ENCODE measurements at regions not wholly inside any gene's neighbourhood (a gene's known extent, or its start where the extent isn't known, plus 50 kb on each side); places are given as distances from the start of the nearest gene placed in this dataset.

DNA sequence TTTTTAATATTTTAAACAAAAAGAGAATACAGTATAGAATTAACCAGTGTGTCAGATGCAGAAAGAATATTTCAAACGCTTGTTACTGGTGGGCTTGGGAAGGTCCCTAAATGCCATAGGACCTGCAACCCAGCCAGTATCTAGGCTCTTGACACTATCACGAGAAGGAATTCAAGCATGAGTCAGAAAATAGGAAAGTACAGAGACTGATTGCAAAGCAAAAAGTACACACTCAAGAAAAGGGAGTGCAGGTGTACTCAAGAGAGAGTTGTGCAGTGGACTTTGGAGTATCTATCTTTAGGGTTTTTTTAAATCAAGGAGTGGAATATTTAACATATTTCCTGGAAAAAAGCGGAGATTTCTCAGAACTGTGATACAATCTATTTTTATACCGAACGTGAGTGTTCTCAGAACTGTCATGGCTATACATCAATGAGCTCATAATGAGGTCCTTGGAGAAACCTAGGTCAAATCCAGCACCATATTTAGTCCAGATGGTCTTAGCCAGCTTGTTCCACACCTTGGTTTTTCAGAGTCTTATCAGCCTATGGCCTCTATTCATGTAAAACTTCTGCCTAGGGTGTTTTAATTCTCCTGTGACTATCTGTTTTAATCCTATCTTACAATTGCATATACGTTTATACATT lies 291.8 kb upstream of the FAT4 start:
- TF ChIP-seq CEBPB (IDR thresholded peaks at IDR 0.05; ENCODE audit: low read depth, low read length) = no peak
- TF ChIP-seq, protein P1, sequence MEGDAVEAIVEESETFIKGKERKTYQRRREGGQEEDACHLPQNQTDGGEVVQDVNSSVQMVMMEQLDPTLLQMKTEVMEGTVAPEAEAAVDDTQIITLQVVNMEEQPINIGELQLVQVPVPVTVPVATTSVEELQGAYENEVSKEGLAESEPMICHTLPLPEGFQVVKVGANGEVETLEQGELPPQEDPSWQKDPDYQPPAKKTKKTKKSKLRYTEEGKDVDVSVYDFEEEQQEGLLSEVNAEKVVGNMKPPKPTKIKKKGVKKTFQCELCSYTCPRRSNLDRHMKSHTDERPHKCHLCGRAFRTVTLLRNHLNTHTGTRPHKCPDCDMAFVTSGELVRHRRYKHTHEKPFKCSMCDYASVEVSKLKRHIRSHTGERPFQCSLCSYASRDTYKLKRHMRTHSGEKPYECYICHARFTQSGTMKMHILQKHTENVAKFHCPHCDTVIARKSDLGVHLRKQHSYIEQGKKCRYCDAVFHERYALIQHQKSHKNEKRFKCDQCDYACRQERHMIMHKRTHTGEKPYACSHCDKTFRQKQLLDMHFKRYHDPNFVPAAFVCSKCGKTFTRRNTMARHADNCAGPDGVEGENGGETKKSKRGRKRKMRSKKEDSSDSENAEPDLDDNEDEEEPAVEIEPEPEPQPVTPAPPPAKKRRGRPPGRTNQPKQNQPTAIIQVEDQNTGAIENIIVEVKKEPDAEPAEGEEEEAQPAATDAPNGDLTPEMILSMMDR (IDR thresholded peaks at IDR 0.05; ENCODE audit: control extremely low read depth in 1 of 3, insufficient read depth in 1 of 3, low read depth in 1 of 3, low read length in 3 of 3) = no peak

Measured in H1 (cell line).